ENCODE measurements at regions not wholly inside any gene's neighbourhood (a gene's known extent, or its start where the extent isn't known, plus 50 kb on each side); places are given as distances from the start of the nearest gene placed in this dataset.
A peak's percentile ranks its signal among the peaks of the same experiment; 100 is the strongest.

DNA sequence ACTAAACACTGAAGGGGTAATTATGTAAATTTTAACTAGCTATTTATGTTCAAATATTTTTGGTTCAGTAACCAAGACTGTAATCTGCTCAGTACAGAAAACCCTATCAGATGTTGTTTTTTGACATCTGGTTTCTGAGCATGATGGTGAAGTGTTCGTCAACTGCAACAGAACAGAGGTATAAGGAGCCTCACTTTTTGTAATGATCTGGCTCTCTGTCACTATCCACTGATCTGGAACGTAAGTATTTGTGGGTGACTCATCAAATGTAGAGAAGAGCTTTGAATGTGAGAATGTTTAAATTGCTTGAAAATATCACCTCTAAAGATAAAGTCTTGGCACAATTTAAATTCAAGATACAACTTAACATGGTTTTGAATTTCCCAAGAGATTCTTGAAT is 213.6 kb upstream of the FAM98A start:
- H3K4me3 ChIP-seq (ENCODE audit: low read depth, low read length): no peak overlapping the region
- TF ChIP-seq, protein P1, sequence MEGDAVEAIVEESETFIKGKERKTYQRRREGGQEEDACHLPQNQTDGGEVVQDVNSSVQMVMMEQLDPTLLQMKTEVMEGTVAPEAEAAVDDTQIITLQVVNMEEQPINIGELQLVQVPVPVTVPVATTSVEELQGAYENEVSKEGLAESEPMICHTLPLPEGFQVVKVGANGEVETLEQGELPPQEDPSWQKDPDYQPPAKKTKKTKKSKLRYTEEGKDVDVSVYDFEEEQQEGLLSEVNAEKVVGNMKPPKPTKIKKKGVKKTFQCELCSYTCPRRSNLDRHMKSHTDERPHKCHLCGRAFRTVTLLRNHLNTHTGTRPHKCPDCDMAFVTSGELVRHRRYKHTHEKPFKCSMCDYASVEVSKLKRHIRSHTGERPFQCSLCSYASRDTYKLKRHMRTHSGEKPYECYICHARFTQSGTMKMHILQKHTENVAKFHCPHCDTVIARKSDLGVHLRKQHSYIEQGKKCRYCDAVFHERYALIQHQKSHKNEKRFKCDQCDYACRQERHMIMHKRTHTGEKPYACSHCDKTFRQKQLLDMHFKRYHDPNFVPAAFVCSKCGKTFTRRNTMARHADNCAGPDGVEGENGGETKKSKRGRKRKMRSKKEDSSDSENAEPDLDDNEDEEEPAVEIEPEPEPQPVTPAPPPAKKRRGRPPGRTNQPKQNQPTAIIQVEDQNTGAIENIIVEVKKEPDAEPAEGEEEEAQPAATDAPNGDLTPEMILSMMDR (conservative IDR thresholded peaks at IDR 0.05; ENCODE audit: low read depth, low read length): no peak
- DNase-seq (ENCODE audit: low read depth): no peak

DNA sequence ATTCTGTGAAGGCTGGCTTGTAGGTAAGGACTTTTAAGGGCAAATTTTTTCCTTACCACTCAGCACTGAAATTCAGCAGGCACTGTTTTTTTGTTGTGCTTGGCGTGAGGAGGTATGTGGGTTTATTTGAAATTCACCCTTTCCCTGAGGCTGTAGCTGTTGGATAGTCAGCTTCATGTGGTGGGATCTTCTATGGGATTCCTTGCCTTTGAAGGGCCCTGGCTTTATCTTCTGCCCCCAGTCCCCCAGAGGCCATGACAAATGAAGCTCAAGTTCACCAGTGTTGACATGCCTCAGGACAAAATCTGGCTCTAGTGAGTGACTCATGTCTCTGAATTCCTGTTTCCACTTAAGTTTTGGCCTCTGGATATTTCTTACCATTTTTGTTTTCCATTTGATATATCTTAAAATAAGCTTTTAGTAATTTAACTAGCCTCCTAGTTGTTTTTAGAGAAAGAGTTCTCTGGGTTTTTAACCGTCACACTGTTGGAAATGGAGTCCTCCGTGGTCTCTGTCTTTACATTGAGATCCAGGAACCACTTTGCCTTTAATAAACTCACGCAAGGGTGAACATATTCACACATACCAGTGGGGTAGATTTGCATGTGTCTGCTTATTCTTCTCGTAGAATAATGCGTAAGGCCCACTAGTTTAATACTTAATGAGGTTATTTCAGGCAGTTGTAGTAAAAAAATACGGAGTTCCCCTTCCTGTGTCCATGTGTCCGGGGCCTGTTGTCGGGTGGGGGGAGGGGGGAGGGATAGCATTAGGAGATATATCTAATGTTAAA is 211.1 kb upstream of the FAM98A start:
- DNase-seq (ENCODE audit: low read depth): no peak
- H3K4me3 ChIP-seq (ENCODE audit: low read depth, low read length): no peak overlapping the region
- TF ChIP-seq, protein P1 (conservative IDR thresholded peaks at IDR 0.05; ENCODE audit: low read depth, low read length): no peak

DNA sequence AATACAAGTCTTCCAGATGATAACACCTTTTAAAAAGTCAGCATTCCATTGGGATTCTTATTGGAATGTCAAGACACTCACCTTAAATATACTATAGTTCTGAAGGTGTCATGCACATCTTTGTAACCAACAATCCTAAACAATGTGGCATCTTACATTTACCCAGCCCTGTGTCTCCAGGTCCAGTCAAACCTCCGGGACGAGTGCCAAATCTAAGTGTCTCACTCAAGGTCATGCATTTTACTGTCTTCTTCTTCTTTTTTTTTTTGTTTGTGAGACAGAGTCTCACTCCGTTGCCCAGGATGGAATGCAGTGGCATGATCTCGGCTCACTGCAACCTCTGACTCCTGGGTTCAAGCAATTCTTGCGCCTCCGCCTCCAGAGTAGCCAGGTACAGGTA is 206.9 kb upstream of the FAM98A start:
- no peak for DNase-seq (ENCODE audit: low read depth)
- H3K4me3 ChIP-seq (ENCODE audit: low read depth, low read length): no peak overlapping the region
- TF ChIP-seq, protein P1 (conservative IDR thresholded peaks at IDR 0.05; ENCODE audit: low read depth, low read length): no peak

DNA sequence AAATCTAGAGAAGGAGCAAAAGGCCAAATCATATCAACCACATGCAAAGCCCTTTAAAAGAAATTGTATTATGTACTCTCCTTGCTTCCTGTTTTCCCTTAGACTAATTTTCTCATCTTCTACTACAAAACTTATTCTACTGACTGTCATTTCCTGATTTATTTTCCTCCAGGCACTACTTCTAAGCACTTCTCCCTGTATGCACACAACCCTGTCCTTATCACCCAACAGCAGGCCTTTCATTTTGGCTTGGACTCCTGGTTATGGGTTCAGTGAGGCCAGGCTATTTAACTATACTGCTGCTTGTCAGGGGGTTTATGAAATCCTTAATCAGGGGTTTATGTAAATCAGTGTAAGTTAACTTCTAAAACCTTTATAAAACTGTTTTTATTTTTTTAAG is 205.1 kb upstream of the FAM98A start:
- no peak overlapping the region for H3K4me3 ChIP-seq (ENCODE audit: low read depth, low read length)
- TF ChIP-seq, protein P1 (conservative IDR thresholded peaks at IDR 0.05; ENCODE audit: low read depth, low read length): no peak
- no peak for DNase-seq (ENCODE audit: low read depth)

DNA sequence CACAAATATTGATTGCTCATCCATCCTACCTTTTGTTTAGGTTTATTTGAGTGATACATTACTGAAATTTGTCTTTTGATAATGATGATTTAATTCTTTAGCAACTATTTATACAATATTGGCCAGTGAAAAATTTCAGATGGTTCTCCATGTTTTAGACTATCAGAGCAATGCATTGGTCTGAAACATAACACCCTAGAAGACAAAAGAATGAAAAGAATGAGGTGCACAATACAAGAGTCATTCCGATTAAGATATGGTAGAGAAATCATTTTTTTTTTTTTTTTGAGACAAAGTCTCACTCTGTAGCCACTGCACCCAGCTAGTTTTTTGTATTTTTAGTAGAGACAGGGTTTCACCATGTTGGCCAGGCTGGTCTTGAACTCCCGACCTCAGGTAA is 197.4 kb upstream of the FAM98A start:
- TF ChIP-seq, protein P1 (conservative IDR thresholded peaks at IDR 0.05; ENCODE audit: low read depth, low read length): no peak
- no peak overlapping the region for H3K4me3 ChIP-seq (ENCODE audit: low read depth, low read length)
- DNase-seq (ENCODE audit: low read depth): no peak

DNA sequence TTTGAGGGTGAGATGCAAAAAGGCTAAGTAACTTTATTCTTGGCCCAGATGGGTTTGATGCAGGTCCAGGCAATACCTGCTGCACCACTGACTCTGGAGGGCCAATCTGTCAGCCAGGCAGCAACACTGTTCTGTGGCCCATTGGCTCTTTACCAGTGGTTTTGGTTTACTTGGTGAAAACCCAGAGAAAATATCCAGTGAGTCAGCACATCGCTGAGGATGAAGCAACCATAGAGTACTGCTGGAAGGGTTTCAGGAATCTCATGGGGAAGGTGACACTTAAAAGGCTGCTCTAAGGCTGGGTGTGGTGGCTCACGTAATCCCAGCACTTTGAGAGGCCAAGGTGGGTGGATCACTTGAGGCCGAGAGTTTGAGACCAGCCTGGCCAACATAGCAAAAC is 192.5 kb upstream of the FAM98A start:
- peak; percentile 17 for DNase-seq (ENCODE audit: low read depth)
- TF ChIP-seq, protein P1 (conservative IDR thresholded peaks at IDR 0.05; ENCODE audit: low read depth, low read length): no peak

DNA sequence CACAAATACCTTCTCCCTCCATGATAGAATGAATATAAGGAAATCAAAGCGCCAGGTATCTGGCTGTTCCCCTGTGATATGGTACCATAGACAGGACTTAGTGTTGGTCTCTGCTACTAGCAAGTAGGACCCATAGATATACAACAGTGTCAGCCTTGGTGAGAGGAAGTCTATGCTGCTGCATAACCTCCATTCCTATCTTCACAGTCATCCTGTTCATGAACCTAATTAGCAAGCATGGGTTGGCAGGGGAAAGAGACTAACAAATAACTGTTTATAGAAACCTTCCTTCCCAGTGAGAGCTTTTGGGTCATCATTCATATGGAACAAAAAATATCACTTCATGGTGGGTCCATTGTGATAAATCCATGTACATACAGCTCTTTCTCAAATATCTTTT is 188.9 kb upstream of the FAM98A start:
- H3K4me3 ChIP-seq (ENCODE audit: low read depth, low read length): no peak overlapping the region
- peak; percentile 9 for DNase-seq (ENCODE audit: low read depth)
- TF ChIP-seq, protein P1 (conservative IDR thresholded peaks at IDR 0.05; ENCODE audit: low read depth, low read length): no peak

More for the DNA sequence above, 192.5 kb upstream of the FAM98A start:
- no peak overlapping the region for H3K4me3 ChIP-seq (ENCODE audit: low read depth, low read length)
